ENCODE measurements at regions not wholly inside any gene's neighbourhood (a gene's known extent, or its start where the extent isn't known, plus 50 kb on each side); places are given as distances from the start of the nearest gene placed in this dataset.
"Not testable (repeated sequence)": the region's sequence is repeated elsewhere in the genome, so short reads cannot be mapped to it uniquely, and the experiment has no call there.

- H2AFZ ChIP-seq (ENCODE audit: low read depth, low read length); H3K9ac ChIP-seq (ENCODE audit: low read length); H3K79me2 ChIP-seq (replicated peaks; ENCODE audit: insufficient read depth, low read length); H3K27ac ChIP-seq (ENCODE audit: low read length); H3F3A ChIP-seq (ENCODE audit: insufficient read depth, low read length, poor library complexity, severe bottlenecking); H3K4me3 ChIP-seq (ENCODE audit: low read length); H3K36me3 ChIP-seq (ENCODE audit: insufficient read depth, low read length); H3K9me2 ChIP-seq (ENCODE audit: insufficient read depth, low read length); H3K4me2 ChIP-seq (ENCODE audit: low read length); H3K27me3 ChIP-seq (ENCODE audit: insufficient read depth, low read depth, low read length); H3K9me3 ChIP-seq (ENCODE audit: low read length); H4K20me1 ChIP-seq (ENCODE audit: insufficient read depth): not testable (repeated sequence)
These were observed 384.7 kb upstream of the DEPDC1 start for GRCh38 chr1:68881330-68882194.

- Histone ChIP-seq H2AFZ (ENCODE audit: low read depth, low read length) (no peak overlapping the region), H4K20me1 (ENCODE audit: insufficient read depth) (no peaks in the 10 kb centered on the region), H3K9ac (ENCODE audit: low read length) (no peak overlapping the region), H3K27ac (ENCODE audit: low read length) (no peak overlapping the region), H3K9me3 (ENCODE audit: low read length) (no peaks in the 10 kb centered on the region), H3K79me2 (replicated peaks; ENCODE audit: insufficient read depth, low read length) (no peaks in the 10 kb centered on the region), H3K4me3 (ENCODE audit: low read length) (no peak overlapping the region), H3K9me2 (ENCODE audit: insufficient read depth, low read length) (no peaks in the 10 kb centered on the region), H3F3A (ENCODE audit: insufficient read depth, low read length, poor library complexity, severe bottlenecking) (no peaks in the 10 kb centered on the region), H3K4me2 (ENCODE audit: low read length) (no peak overlapping the region), H3K36me3 (ENCODE audit: insufficient read depth, low read length) (no peaks in the 10 kb centered on the region), H3K27me3 (ENCODE audit: insufficient read depth, low read depth, low read length) (no peaks in the 10 kb centered on the region)
- TF ChIP-seq, protein P1, sequence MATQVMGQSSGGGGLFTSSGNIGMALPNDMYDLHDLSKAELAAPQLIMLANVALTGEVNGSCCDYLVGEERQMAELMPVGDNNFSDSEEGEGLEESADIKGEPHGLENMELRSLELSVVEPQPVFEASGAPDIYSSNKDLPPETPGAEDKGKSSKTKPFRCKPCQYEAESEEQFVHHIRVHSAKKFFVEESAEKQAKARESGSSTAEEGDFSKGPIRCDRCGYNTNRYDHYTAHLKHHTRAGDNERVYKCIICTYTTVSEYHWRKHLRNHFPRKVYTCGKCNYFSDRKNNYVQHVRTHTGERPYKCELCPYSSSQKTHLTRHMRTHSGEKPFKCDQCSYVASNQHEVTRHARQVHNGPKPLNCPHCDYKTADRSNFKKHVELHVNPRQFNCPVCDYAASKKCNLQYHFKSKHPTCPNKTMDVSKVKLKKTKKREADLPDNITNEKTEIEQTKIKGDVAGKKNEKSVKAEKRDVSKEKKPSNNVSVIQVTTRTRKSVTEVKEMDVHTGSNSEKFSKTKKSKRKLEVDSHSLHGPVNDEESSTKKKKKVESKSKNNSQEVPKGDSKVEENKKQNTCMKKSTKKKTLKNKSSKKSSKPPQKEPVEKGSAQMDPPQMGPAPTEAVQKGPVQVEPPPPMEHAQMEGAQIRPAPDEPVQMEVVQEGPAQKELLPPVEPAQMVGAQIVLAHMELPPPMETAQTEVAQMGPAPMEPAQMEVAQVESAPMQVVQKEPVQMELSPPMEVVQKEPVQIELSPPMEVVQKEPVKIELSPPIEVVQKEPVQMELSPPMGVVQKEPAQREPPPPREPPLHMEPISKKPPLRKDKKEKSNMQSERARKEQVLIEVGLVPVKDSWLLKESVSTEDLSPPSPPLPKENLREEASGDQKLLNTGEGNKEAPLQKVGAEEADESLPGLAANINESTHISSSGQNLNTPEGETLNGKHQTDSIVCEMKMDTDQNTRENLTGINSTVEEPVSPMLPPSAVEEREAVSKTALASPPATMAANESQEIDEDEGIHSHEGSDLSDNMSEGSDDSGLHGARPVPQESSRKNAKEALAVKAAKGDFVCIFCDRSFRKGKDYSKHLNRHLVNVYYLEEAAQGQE (IDR thresholded peaks at IDR 0.05; ENCODE audit: borderline replicate concordance), result no peak
- TF ChIP-seq EP300 (conservative IDR thresholded peaks at IDR 0.05; ENCODE audit: poor library complexity, severe bottlenecking), result no peak
- no peak for TF ChIP-seq MXI1 (conservative IDR thresholded peaks at IDR 0.05; ENCODE audit: poor library complexity, severe bottlenecking)
- no peak for TF ChIP-seq RAD21 (conservative IDR thresholded peaks at IDR 0.05)
- no peak for TF ChIP-seq EZH2 (IDR thresholded peaks at IDR 0.05; ENCODE audit: borderline replicate concordance, insufficient read depth, low read length, poor library complexity, severe bottlenecking)
- no peak for TF ChIP-seq CTCF (IDR thresholded peaks at IDR 0.05; ENCODE audit: poor library complexity, severe bottlenecking)
- TF ChIP-seq TAF1 (IDR thresholded peaks at IDR 0.05; ENCODE audit: low read depth), result no peak
- TF ChIP-seq POLR2AphosphoS5 (IDR thresholded peaks at IDR 0.05), result no peak
- no peak for TF ChIP-seq SMC3 (conservative IDR thresholded peaks at IDR 0.05; ENCODE audit: poor library complexity)
These were observed 392.6 kb upstream of the DEPDC1 start for GRCh38 chr1:68889471-68889870.
